Gastrocnemius medialis (tissue), 4 donors: ENCODE measurements at regions not wholly inside any gene's neighbourhood (a gene's known extent, or its start where the extent isn't known, plus 50 kb on each side); places are given as distances from the start of the nearest gene placed in this dataset.

ENCODE experiments used
- ATAC-seq, 2 donors: fragments of 150-250 bp; one replicate each; pipeline ENCODE4 v1.9.1; 2016
- DNase-seq, 2 donors: peaks; one replicate each; pipeline ENCODE4 v3.0.0-alpha.2; 2019
- H3K27ac ChIP-seq, 4 donors: fragments of 200-600 bp; sonication (generic); 1 replicate in 1 of 4; 2 replicates in 3 of 4; pipeline ENCODE4 v1.5.1; 2016 to 2018; ENCODE audit warnings: mild to moderate bottlenecking in 2 of 4, moderate library complexity in 1 of 4
- H3K27me3 ChIP-seq, 3 donors: fragments of 200-600 bp; sonication (generic) in 2 of 3; 1 replicate in 1 of 3; 2 replicates in 2 of 3; pipeline versions ENCODE4 v1.5.1 to v1.6.0; 2016 to 2019; ENCODE audit warnings: mild to moderate bottlenecking in 1 of 3, moderate library complexity in 1 of 3
- H3K36me3 ChIP-seq, 2 donors: fragments of 200-600 bp; sonication (generic) in 1 of 2; one replicate each; pipeline ENCODE4 v1.5.1; 2017 to 2018
- H3K4me1 ChIP-seq, 2 donors: fragments of 200-600 bp; sonication (generic) in 1 of 2; one replicate each; pipeline ENCODE4 v1.5.1; 2016 to 2017; ENCODE audit warnings: mild to moderate bottlenecking in 2 of 2
- H3K4me3 ChIP-seq, 4 donors: fragments of 200-600 bp; sonication (generic) in 3 of 4; 1 replicate in 1 of 4; 2 replicates in 3 of 4; pipeline ENCODE4 v1.5.1; 2016 to 2019; ENCODE audit warnings: mild to moderate bottlenecking in 2 of 4
- H3K9me3 ChIP-seq, 3 donors: fragments of 200-600 bp; sonication (generic) in 2 of 3; 1 replicate in 1 of 3; 2 replicates in 2 of 3; pipeline ENCODE4 v1.5.1; 2016 to 2019
- POLR2A ChIP-seq, 2 donors: fragments of 450-650 bp; IDR thresholded peaks; one replicate each; pipeline ENCODE4 v1.6.1; 2017; ENCODE audit warnings: antibody characterized with exemption in 2 of 2, mild to moderate bottlenecking in 2 of 2, moderate library complexity in 2 of 2
- in situ Hi-C, 4 donors: fragments of 200-750 bp; cut with MboI; loops; one replicate each; pipeline versions ENCODE4 v1.15.0 to v1.8.0; 2017; ENCODE audit warnings: low sequenced_read_pairs in 4 of 4
- intact Hi-C: fragments of 100-400 bp; cut with DNase I; formaldehyde crosslinking; loops from one replicate; pipeline ENCODE4 v1.15.1; 2023; ENCODE audit warnings: low total_unique reads
- TF ChIP-seq, protein P1 (sequence below), 5 experiments: fragments of 450-650 bp in 3 of 5; fragments of 200-600 bp in 2 of 5; sonication (generic) in 2 of 5; IDR thresholded peaks in 4 of 5; conservative IDR thresholded peaks in 1 of 5; 1 replicate in 4 of 5; 2 replicates in 1 of 5; pipeline ENCODE4 v1.5.1; 2016 to 2019; ENCODE audit warnings: antibody characterized with exemption in 5 of 5, mild to moderate bottlenecking in 3 of 5, moderate library complexity in 3 of 5

DNA sequence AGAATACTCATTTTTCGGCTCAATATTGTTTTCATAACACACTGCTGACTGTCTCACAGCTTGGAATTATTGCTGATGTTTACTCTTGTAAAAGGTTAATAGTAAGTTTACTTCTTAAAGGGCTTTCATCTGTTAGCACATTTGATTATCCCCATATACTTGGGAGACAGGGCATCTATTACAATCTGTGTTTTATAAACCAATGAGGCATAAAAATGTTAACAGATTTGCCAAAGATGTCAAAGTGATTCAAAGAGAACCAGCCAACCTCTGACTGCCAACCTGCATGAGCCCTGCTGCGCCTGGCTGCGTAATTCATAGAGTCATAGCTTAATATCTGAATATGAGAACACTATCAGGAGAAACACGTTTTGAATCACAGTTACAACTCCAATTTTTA is 665.6 kb downstream of the TRIML1 start:
- Histone ChIP-seq H3K9me3 (no peaks in the 10 kb centered on the region), H3K36me3 (no peaks in the 10 kb centered on the region), H3K4me1 (no peaks in the 10 kb centered on the region), H3K27me3 (no peaks in the 10 kb centered on the region), H3K27ac (no peak overlapping the region), H3K4me3 (no peak overlapping the region)
- no peak for DNase-seq
- intact Hi-C loops = no loop called here
- in situ Hi-C loops = no loop called here
- TF ChIP-seq POLR2A (IDR thresholded peaks at IDR 0.05) = no peak
- TF ChIP-seq, protein P1, sequence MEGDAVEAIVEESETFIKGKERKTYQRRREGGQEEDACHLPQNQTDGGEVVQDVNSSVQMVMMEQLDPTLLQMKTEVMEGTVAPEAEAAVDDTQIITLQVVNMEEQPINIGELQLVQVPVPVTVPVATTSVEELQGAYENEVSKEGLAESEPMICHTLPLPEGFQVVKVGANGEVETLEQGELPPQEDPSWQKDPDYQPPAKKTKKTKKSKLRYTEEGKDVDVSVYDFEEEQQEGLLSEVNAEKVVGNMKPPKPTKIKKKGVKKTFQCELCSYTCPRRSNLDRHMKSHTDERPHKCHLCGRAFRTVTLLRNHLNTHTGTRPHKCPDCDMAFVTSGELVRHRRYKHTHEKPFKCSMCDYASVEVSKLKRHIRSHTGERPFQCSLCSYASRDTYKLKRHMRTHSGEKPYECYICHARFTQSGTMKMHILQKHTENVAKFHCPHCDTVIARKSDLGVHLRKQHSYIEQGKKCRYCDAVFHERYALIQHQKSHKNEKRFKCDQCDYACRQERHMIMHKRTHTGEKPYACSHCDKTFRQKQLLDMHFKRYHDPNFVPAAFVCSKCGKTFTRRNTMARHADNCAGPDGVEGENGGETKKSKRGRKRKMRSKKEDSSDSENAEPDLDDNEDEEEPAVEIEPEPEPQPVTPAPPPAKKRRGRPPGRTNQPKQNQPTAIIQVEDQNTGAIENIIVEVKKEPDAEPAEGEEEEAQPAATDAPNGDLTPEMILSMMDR (IDR thresholded peaks at IDR 0.05 in 4 of 5, conservative IDR thresholded peaks at IDR 0.05 in 1 of 5) = no peak
- ATAC-seq = no peak

DNA sequence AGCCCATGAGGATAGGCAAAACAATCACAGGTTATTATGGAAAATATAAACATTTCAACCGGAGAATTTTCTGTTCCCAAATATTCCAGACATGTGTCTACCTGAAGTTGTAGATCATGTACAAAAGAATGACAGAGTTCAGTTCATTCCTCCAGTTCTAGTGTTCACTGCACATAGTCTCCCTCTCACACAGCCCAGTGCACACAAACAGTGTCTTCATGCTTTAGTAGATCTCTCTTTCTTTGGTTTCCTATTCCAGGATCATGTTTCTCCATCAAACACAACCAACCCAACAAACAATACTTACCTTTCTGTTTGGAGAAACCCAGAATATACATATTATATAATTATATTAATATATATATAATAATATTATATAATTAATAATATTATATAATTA is 671.9 kb downstream of the TRIML1 start:
- no peak for ATAC-seq
- in situ Hi-C loops = no loop called here
- Histone ChIP-seq H3K9me3 (no peaks in the 10 kb centered on the region), H3K36me3 (no peaks in the 10 kb centered on the region), H3K27ac (no peak overlapping the region), H3K4me1 (no peaks in the 10 kb centered on the region), H3K27me3 (no peaks in the 10 kb centered on the region), H3K4me3 (no peak overlapping the region)
- intact Hi-C loops = no loop called here
- DNase-seq = no peak
- TF ChIP-seq POLR2A (IDR thresholded peaks at IDR 0.05) = no peak
- TF ChIP-seq, protein P1 (IDR thresholded peaks at IDR 0.05 in 4 of 5, conservative IDR thresholded peaks at IDR 0.05 in 1 of 5) = no peak

DNA sequence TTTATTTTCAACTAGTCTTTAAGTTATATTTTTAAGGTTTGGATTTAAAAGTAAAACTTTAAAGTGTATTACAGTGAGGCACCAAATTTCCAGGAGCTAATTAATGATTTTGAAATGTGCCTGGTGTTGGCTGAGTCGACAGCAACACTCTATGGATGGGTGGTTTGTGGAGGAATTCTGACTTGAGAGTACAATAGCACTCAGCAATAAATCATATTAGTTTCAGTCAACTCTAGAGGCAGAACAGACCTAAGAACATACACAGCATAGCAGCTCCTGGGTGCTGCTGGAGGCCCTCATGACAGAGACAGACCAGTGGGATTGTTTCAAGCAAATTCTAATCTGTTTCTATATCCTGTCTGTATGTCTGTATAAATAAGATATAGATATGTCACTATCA is 673.4 kb downstream of the TRIML1 start:
- TF ChIP-seq, protein P1 (IDR thresholded peaks at IDR 0.05 in 4 of 5, conservative IDR thresholded peaks at IDR 0.05 in 1 of 5) = no peak
- no peak for TF ChIP-seq POLR2A (IDR thresholded peaks at IDR 0.05)
- no peak overlapping the region for H3K27ac ChIP-seq
- H3K4me3 ChIP-seq = no peak overlapping the region
- H3K9me3 ChIP-seq = no peaks in the 10 kb centered on the region
- H3K27me3 ChIP-seq = no peaks in the 10 kb centered on the region
- H3K4me1 ChIP-seq = no peaks in the 10 kb centered on the region
- ATAC-seq (no peak), DNase-seq (no peak)
- no peaks in the 10 kb centered on the region for H3K36me3 ChIP-seq
- in situ Hi-C loops (no loop called here), intact Hi-C loops (no loop called here)

GRCh38 chr4:188818300-188818699 is 679.1 kb downstream of the TRIML1 start:
- in situ Hi-C loops = no loop called here
- no peak for DNase-seq
- TF ChIP-seq, protein P1 (IDR thresholded peaks at IDR 0.05 in 4 of 5, conservative IDR thresholded peaks at IDR 0.05 in 1 of 5) = no peak
- no peak for TF ChIP-seq POLR2A (IDR thresholded peaks at IDR 0.05)
- Histone ChIP-seq H3K36me3 (no peaks in the 10 kb centered on the region), H3K27ac (no peak overlapping the region), H3K9me3 (no peaks in the 10 kb centered on the region), H3K4me3 (no peak overlapping the region), H3K27me3 (no peaks in the 10 kb centered on the region), H3K4me1 (no peaks in the 10 kb centered on the region)
- intact Hi-C loops = no loop called here
- ATAC-seq = no peak

DNA sequence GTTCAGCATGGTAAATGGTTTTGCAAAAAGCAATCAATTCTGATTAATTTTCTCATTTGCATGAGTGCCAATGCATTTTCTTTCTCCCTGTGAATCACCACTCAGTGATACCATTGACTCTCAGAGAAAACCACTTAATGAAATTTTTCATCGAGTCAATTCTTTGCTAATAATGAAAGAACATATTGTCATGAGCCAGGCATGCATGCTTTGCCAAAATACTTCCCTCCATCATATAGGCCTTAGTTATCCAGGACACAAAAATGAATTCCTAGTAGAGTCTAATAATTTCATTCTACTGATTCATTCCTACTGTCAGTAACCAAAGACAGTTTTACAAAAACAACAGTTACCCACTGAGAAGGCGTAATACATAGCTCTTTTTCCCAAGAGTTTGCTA is 680.0 kb downstream of the TRIML1 start:
- Histone ChIP-seq H3K4me3 (no peak overlapping the region), H3K27ac (no peak overlapping the region), H3K4me1 (no peaks in the 10 kb centered on the region), H3K36me3 (no peaks in the 10 kb centered on the region), H3K27me3 (no peaks in the 10 kb centered on the region), H3K9me3 (no peaks in the 10 kb centered on the region)
- in situ Hi-C loops = no loop called here
- ATAC-seq (no peak), DNase-seq (no peak)
- intact Hi-C loops = no loop called here
- TF ChIP-seq POLR2A (IDR thresholded peaks at IDR 0.05) = no peak
- TF ChIP-seq, protein P1 (IDR thresholded peaks at IDR 0.05 in 4 of 5, conservative IDR thresholded peaks at IDR 0.05 in 1 of 5) = no peak
